SK-N-SH (cell line): ENCODE measurements at regions not wholly inside any gene's neighbourhood (a gene's known extent, or its start where the extent isn't known, plus 50 kb on each side); places are given as distances from the start of the nearest gene placed in this dataset.

Experiments used
- CTCF ChIP-seq: fragments of 200-600 bp; sonication (generic); IDR thresholded peaks from 2 replicates; pipeline ENCODE4 v1.6.1; 2017; ENCODE audit warnings: antibody characterized with exemption, mild to moderate bottlenecking, moderate library complexity
- EP300 ChIP-seq, 2 experiments: IDR thresholded peaks; 2 replicates each; pipeline versions ENCODE4 v1.4.0 to v1.6.1; 2012; ENCODE audit warnings: borderline replicate concordance in 1 of 2, low read depth in 1 of 2, low read length in 1 of 2
- EZH2phosphoT487 ChIP-seq: fragments of 200-600 bp; sonication (generic); IDR thresholded peaks from 2 replicates; pipeline ENCODE4 v1.6.1; 2017; ENCODE audit warnings: low read depth, mixed run types, mild to moderate bottlenecking, antibody characterized with exemption, moderate library complexity, borderline replicate concordance
- GABPA ChIP-seq: IDR thresholded peaks from 2 replicates; pipeline ENCODE4 v1.4.0; 2012; ENCODE audit warnings: low read depth, mild to moderate bottlenecking
- MAX ChIP-seq: IDR thresholded peaks from 2 replicates; pipeline ENCODE4 v1.4.0; 2012; ENCODE audit warnings: low read depth
- MXI1 ChIP-seq: IDR thresholded peaks from 2 replicates; pipeline ENCODE4 v1.6.1; 2012; ENCODE audit warnings: mild to moderate bottlenecking, low read depth, low read length, improper control_type of control experiment
- PBX3 ChIP-seq: IDR thresholded peaks from 2 replicates; pipeline ENCODE4; 2012
- POLR2AphosphoS5 ChIP-seq: IDR thresholded peaks from 2 replicates; pipeline ENCODE4 v1.6.1; 2012; ENCODE audit warnings: low read depth, low read length
- RAD21 ChIP-seq: IDR thresholded peaks from 2 replicates; pipeline ENCODE4 v1.6.1; 2012; ENCODE audit warnings: mild to moderate bottlenecking, low read length
- RFX5 ChIP-seq: IDR thresholded peaks from 2 replicates; pipeline ENCODE4 v1.6.1; 2012; ENCODE audit warnings: mild to moderate bottlenecking, improper control_type of control experiment, low read length
- SMC3 ChIP-seq: IDR thresholded peaks from 2 replicates; pipeline ENCODE4 v1.6.1; 2012; ENCODE audit warnings: low read depth, low read length, improper control_type of control experiment
- USF2 ChIP-seq: fragments of 150-350 bp; IDR thresholded peaks from 2 replicates; pipeline ENCODE4 v1.6.1; 2017; ENCODE audit warnings: antibody characterized with exemption, low read length, low read depth, borderline replicate concordance
- YY1 ChIP-seq: IDR thresholded peaks from 2 replicates; pipeline ENCODE4 v1.4.0; 2012; ENCODE audit warnings: low read depth, mild to moderate bottlenecking

- TF ChIP-seq SMC3 (no peak), POLR2AphosphoS5 (no peak), MAX (no peak), CTCF (no peak), GABPA (no peak), YY1 (no peak), EP300 (IDR thresholded peaks at IDR 0.05; ENCODE audit: borderline replicate concordance in 1 of 2, low read depth in 1 of 2, low read length in 1 of 2) (no peak), RAD21 (no peak), MXI1 (no peak), PBX3 (no peak), USF2 (no peak), RFX5 (no peak), EZH2phosphoT487 (no peak)
Observed at GRCh38 chr10:84944187-84944586, 615.8 kb downstream of the CCSER2 start.
